H9 (cell line): ENCODE measurements at regions not wholly inside any gene's neighbourhood (a gene's known extent, or its start where the extent isn't known, plus 50 kb on each side); places are given as distances from the start of the nearest gene placed in this dataset.

Source experiments
- DNase-seq: peaks from one replicate; pipeline ENCODE4 v3.0.0-alpha.2; 2017
- H2AFZ ChIP-seq: one replicate; pipeline ENCODE4 v1.6.1; 2013; ENCODE audit warnings: mild to moderate bottlenecking, low read length, control low read depth, moderate library complexity
- H2AK5ac ChIP-seq: 2 replicates; pipeline ENCODE4 v1.6.1; 2013; ENCODE audit warnings: low read length, control low read depth, mixed read lengths; ENCODE audit not compliant: insufficient read length
- H2BK120ac ChIP-seq: one replicate; pipeline ENCODE4 v1.6.1; 2013; ENCODE audit warnings: low read depth, mild to moderate bottlenecking, low read length, control low read depth, inconsistent platforms; ENCODE audit not compliant: poor library complexity, severe bottlenecking
- H2BK12ac ChIP-seq: 2 replicates; pipeline ENCODE4 v1.6.1; 2013; ENCODE audit warnings: low read length, control low read depth, mixed read lengths, low read depth; ENCODE audit not compliant: insufficient read length
- H2BK15ac ChIP-seq: 2 replicates; pipeline ENCODE4 v1.6.1; 2013; ENCODE audit warnings: low read depth, low read length, control low read depth
- H2BK20ac ChIP-seq: one replicate; pipeline ENCODE4 v1.6.1; 2013; ENCODE audit warnings: low read depth, mild to moderate bottlenecking, low read length, control low read depth, inconsistent platforms; ENCODE audit not compliant: poor library complexity, severe bottlenecking
- H2BK5ac ChIP-seq: 2 replicates; pipeline ENCODE4 v1.6.1; 2013; ENCODE audit warnings: low read length, control low read depth, mixed read lengths; ENCODE audit not compliant: insufficient read length
- H3K14ac ChIP-seq: 2 replicates; pipeline ENCODE4 v1.6.1; 2013; ENCODE audit warnings: low read length, control low read depth; ENCODE audit not compliant: insufficient read depth
- H3K18ac ChIP-seq: 2 replicates; pipeline ENCODE4 v1.6.1; 2013; ENCODE audit warnings: low read depth, mild to moderate bottlenecking, mixed read lengths, low read length, control low read depth; ENCODE audit not compliant: insufficient read length
- H3K23ac ChIP-seq: 2 replicates; pipeline ENCODE4 v1.6.1; 2013; ENCODE audit warnings: low read length, control low read depth, mixed read lengths, low read depth; ENCODE audit not compliant: insufficient read length
- H3K23me2 ChIP-seq: 2 replicates; pipeline ENCODE4 v1.6.1; 2013; ENCODE audit warnings: low read depth, mild to moderate bottlenecking, mixed read lengths, low read length, control low read depth; ENCODE audit not compliant: insufficient read length, poor library complexity, severe bottlenecking
- H3K27ac ChIP-seq: 2 replicates; pipeline ENCODE4 v1.5.1; 2013; ENCODE audit warnings: low read length, control low read depth, mixed read lengths, low read depth; ENCODE audit not compliant: insufficient read length
- H3K27me3 ChIP-seq: 2 replicates; pipeline ENCODE4 v1.6.1; 2013; ENCODE audit warnings: low read length, control low read depth, inconsistent platforms; ENCODE audit not compliant: insufficient read depth
- H3K4ac ChIP-seq: 2 replicates; pipeline ENCODE4 v1.6.1; 2013; ENCODE audit warnings: low read depth, mild to moderate bottlenecking, control low read depth, inconsistent platforms, low read length, moderate library complexity
- H3K4me1 ChIP-seq: 2 replicates; pipeline ENCODE4 v1.6.1; 2013; ENCODE audit warnings: low read length, control low read depth, inconsistent platforms; ENCODE audit not compliant: insufficient read depth
- H3K4me2 ChIP-seq: 2 replicates; pipeline ENCODE4 v1.6.1; 2013; ENCODE audit warnings: low read length, control low read depth, mixed read lengths; ENCODE audit not compliant: insufficient read length, insufficient read depth
- H3K56ac ChIP-seq: 2 replicates; pipeline ENCODE4 v1.6.1; 2013; ENCODE audit warnings: low read depth, mild to moderate bottlenecking, mixed read lengths, low read length, control low read depth; ENCODE audit not compliant: insufficient read length
- H3K79me1 ChIP-seq: 2 replicates; pipeline ENCODE4 v1.6.1; 2013; ENCODE audit warnings: low read depth, mild to moderate bottlenecking, moderate library complexity, low read length, control low read depth, inconsistent platforms; ENCODE audit not compliant: insufficient read depth, poor library complexity, severe bottlenecking
- H3K79me2 ChIP-seq: 2 replicates; pipeline ENCODE4 v1.6.1; 2013; ENCODE audit warnings: low read length, control low read depth, inconsistent platforms; ENCODE audit not compliant: insufficient read depth
- H3K9ac ChIP-seq: 2 replicates; pipeline ENCODE4 v1.6.1; 2013; ENCODE audit warnings: low read length, control low read depth, mixed read lengths; ENCODE audit not compliant: insufficient read length; ENCODE audit errors: extremely low read depth
- H3K9me3 ChIP-seq: one replicate; pipeline ENCODE4 v1.6.1; 2013; ENCODE audit warnings: low read depth, low read length, inconsistent platforms; ENCODE audit not compliant: control insufficient read depth
- H3T11ph ChIP-seq: one replicate; pipeline ENCODE4 v1.6.1; 2013; ENCODE audit warnings: mild to moderate bottlenecking, low read length, control low read depth, inconsistent platforms
- H4K20me1 ChIP-seq: one replicate; pipeline ENCODE4 v1.6.1; 2013; ENCODE audit not compliant: control insufficient read depth, insufficient read length, insufficient read depth
- H4K5ac ChIP-seq: 2 replicates; pipeline ENCODE4 v1.6.1; 2013; ENCODE audit warnings: low read depth, mild to moderate bottlenecking, mixed read lengths, low read length, control low read depth; ENCODE audit not compliant: insufficient read length
- H4K8ac ChIP-seq: replicated peaks from 2 replicates; pipeline ENCODE4 v1.6.1; 2013; ENCODE audit warnings: low read length, control low read depth, mixed read lengths, low read depth; ENCODE audit not compliant: insufficient read length
- H4K91ac ChIP-seq: 2 replicates; pipeline ENCODE4 v1.6.1; 2013; ENCODE audit warnings: low read depth, mild to moderate bottlenecking, moderate library complexity, mixed read lengths, low read length, control low read depth; ENCODE audit not compliant: insufficient read length
- H3K27ac Mint-ChIP-seq, 3 experiments: 2 replicates in 2 of 3; 3 replicates in 1 of 3; pipeline ENCODE4 v1.8.0; 2020 to 2021; ENCODE audit warnings: mixed read lengths in 3 of 3, mild to moderate bottlenecking in 1 of 3, moderate library complexity in 1 of 3
- H3K27me3 Mint-ChIP-seq: 2 replicates; pipeline ENCODE4 v1.8.0; 2021; ENCODE audit warnings: low read depth, mild to moderate bottlenecking, moderate library complexity, mixed read lengths
- H3K36me3 Mint-ChIP-seq, 3 experiments: 2 replicates in 2 of 3; 3 replicates in 1 of 3; pipeline ENCODE4 v1.8.0; 2020 to 2021; ENCODE audit warnings: low read depth in 3 of 3, mixed read lengths in 3 of 3; ENCODE audit not compliant: insufficient read depth in 1 of 3
- H3K4me1 Mint-ChIP-seq, 2 experiments: 2 replicates each; pipeline ENCODE4 v1.8.0; 2020; ENCODE audit warnings: mixed read lengths in 2 of 2
- H3K4me3 Mint-ChIP-seq, 2 experiments: 2 replicates in 1 of 2; 3 replicates in 1 of 2; pipeline ENCODE4 v1.8.0; 2020 to 2021; ENCODE audit warnings: mild to moderate bottlenecking in 2 of 2, mixed read lengths in 2 of 2, moderate library complexity in 1 of 2
- H3K9me3 Mint-ChIP-seq, 2 experiments: 2 replicates in 1 of 2; 3 replicates in 1 of 2; pipeline ENCODE4 v1.8.0; 2020; ENCODE audit warnings: mild to moderate bottlenecking in 2 of 2, mixed read lengths in 2 of 2, moderate library complexity in 1 of 2
- CTCF ChIP-seq: fragments of 200-600 bp; sonication (generic); conservative IDR thresholded peaks from 3 replicates; pipeline ENCODE4 v1.8.0; 2021; ENCODE audit warnings: antibody characterized with exemption, mild to moderate bottlenecking
- WGBS: extraction: QIAGEN DNeasy Blood & Tissue Kit; methylation state at CpG from one replicate; pipeline ENCODE4 v1.1.7; 2013; ENCODE audit warnings: missing lambda C conversion rate, low lambda C conversion rate, mixed read lengths; ENCODE audit not compliant: insufficient read length; ENCODE audit errors: extremely low coverage; 5-methylcytosine and 5-hydroxymethylcytosine counted together

- H3K14ac ChIP-seq, result no peak overlapping the region
- H3K9me3 ChIP-seq, result no peaks in the 10 kb centered on the region
- Mint-ChIP-seq H3K9me3 (no peaks in the 10 kb centered on the region), H3K4me1 (peaks cover 0 to 2% of the 10 kb centered on the region in 2 experiments; a peak in 1 of 4 replicates), H3K27ac (no peak overlapping the region), H3K4me3 (no peak overlapping the region), H3K36me3 (no peaks in the 10 kb centered on the region), H3K27me3 (no peaks in the 10 kb centered on the region)
- H4K5ac ChIP-seq, result no peak overlapping the region
- H4K91ac ChIP-seq, result no peak overlapping the region
- no peak for DNase-seq
- no peaks in the 10 kb centered on the region for H3K27me3 ChIP-seq
- H3K18ac ChIP-seq, result no peak overlapping the region
- no peak overlapping the region for H3T11ph ChIP-seq
- no peak for TF ChIP-seq CTCF
- no peak overlapping the region for H3K56ac ChIP-seq
- H3K23ac ChIP-seq, result no peak overlapping the region
- H2BK20ac ChIP-seq, result no peak overlapping the region
- H3K4ac ChIP-seq, result no peak overlapping the region
- H3K79me2 ChIP-seq, result no peaks in the 10 kb centered on the region
- no CpG with 5 or more reads among the region's 4 CpGs for WGBS
- H3K23me2 ChIP-seq, result no peaks in the 10 kb centered on the region
- no peak overlapping the region for H2AFZ ChIP-seq
- no peak overlapping the region for H3K4me2 ChIP-seq
- no peak overlapping the region for H4K8ac ChIP-seq
- H4K20me1 ChIP-seq, result no peaks in the 10 kb centered on the region
- no peak overlapping the region for H3K9ac ChIP-seq
- H2BK15ac ChIP-seq, result no peak overlapping the region
- no peaks in the 10 kb centered on the region for H3K4me1 ChIP-seq
- no peak overlapping the region for H2BK12ac ChIP-seq
- H2BK120ac ChIP-seq, result no peak overlapping the region
- H3K79me1 ChIP-seq, result no peaks in the 10 kb centered on the region
- H2BK5ac ChIP-seq, result no peak overlapping the region
- H2AK5ac ChIP-seq, result no peak overlapping the region
- H3K27ac ChIP-seq, result no peak overlapping the region
These were observed 55.6 kb upstream of the TMEM17 start for GRCh38 chr2:62561586-62561985.
